Esophagus squamous epithelium (tissue), 4 donors: ENCODE measurements at regions not wholly inside any gene's neighbourhood (a gene's known extent, or its start where the extent isn't known, plus 50 kb on each side); places are given as distances from the start of the nearest gene placed in this dataset.

Experiments
- CTCF ChIP-seq, 6 experiments: fragments of 450-650 bp in 4 of 6; fragments of 200-600 bp in 2 of 6; sonication (generic) in 2 of 6; IDR thresholded peaks; one replicate each; pipeline ENCODE4 v1.5.1; 2016 to 2019; ENCODE audit warnings: antibody characterized with exemption in 6 of 6, mild to moderate bottlenecking in 4 of 6, moderate library complexity in 4 of 6
- POLR2A ChIP-seq, 4 donors: fragments of 450-650 bp; IDR thresholded peaks; one replicate each; pipeline ENCODE4 v1.6.1; 2017; ENCODE audit warnings: antibody characterized with exemption in 4 of 4, mild to moderate bottlenecking in 4 of 4, moderate library complexity in 3 of 4

DNA sequence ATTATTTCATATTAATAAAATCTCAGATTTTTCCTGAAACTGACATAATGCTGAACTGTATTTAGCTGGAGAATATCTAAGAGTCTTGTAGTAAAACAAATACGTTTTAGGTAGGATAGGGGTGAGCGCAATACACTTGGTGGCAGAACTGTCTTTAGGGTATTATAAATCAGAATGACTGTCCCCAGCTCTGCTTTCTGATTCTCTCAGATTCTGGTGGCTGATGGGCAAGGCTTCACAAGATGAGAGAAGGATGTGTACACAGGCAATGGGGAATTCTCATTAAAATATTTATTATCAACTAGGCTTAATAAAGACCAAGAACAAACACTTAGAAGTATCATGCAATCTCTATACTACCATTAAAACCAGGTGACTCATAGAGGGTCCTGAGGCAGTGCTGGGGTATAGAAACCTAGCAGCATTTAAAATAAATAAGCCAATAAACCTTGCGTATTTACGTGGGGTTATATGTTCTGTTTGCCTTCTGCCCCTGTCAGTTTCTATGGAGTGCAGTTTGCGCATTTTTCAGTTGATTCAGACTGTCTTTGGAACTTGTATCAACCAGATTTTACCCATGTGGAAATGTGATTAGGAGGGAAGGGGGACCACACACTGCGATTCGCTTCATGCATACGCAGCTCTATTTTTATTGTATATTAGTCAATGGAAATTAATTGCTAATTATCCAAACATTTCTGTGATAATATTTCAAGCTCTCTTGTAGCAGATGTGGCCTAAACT lies 1150.7 kb upstream of the WWC1 start:
- TF ChIP-seq POLR2A (IDR thresholded peaks at IDR 0.05) (no peak), CTCF (IDR thresholded peaks at IDR 0.05) (no peak)
